ENCODE measurements at regions not wholly inside any gene's neighbourhood (a gene's known extent, or its start where the extent isn't known, plus 50 kb on each side); places are given as distances from the start of the nearest gene placed in this dataset.

GRCh38 chr13:73665261-73665660 lies 468.9 kb downstream of the KLF12 start:
- no peak for TF ChIP-seq CTCF (IDR thresholded peaks at IDR 0.05; ENCODE audit: poor library complexity, severe bottlenecking)
- TF ChIP-seq EP300 (conservative IDR thresholded peaks at IDR 0.05; ENCODE audit: poor library complexity, severe bottlenecking): no peak
- no peak for TF ChIP-seq EZH2 (IDR thresholded peaks at IDR 0.05; ENCODE audit: borderline replicate concordance, insufficient read depth, low read length, poor library complexity, severe bottlenecking)

Measured in neural cell (in vitro differentiated cells).